Mesenchymal stem cell (in vitro differentiated cells and primary cell): ENCODE measurements at regions not wholly inside any gene's neighbourhood (a gene's known extent, or its start where the extent isn't known, plus 50 kb on each side); places are given as distances from the start of the nearest gene placed in this dataset.

Experiments
- DNase-seq: peaks from one replicate; pipeline ENCODE4 v3.0.0-alpha.2; 2013
- H2AFZ ChIP-seq: one replicate; pipeline ENCODE4 v1.6.1; 2013; ENCODE audit warnings: low read depth, mild to moderate bottlenecking, control low read depth, inconsistent platforms, low read length, moderate library complexity
- H2AK5ac ChIP-seq: 2 replicates; pipeline ENCODE4 v1.6.1; 2013; ENCODE audit warnings: low read length, moderate library complexity, mild to moderate bottlenecking, inconsistent platforms; ENCODE audit not compliant: severe bottlenecking
- H2BK120ac ChIP-seq: one replicate; pipeline ENCODE4 v1.6.1; 2013; ENCODE audit warnings: low read depth, mild to moderate bottlenecking, inconsistent platforms, low read length, moderate library complexity
- H2BK12ac ChIP-seq, 2 experiments: one replicate each; pipeline ENCODE4 v1.6.1; 2013; ENCODE audit warnings: inconsistent platforms in 2 of 2, low read length in 2 of 2, mild to moderate bottlenecking in 2 of 2, moderate library complexity in 2 of 2, control low read depth in 1 of 2
- H2BK15ac ChIP-seq: one replicate; pipeline ENCODE4 v1.6.1; 2013; ENCODE audit warnings: mild to moderate bottlenecking, low read depth, inconsistent platforms; ENCODE audit not compliant: poor library complexity, severe bottlenecking
- H2BK5ac ChIP-seq: 2 replicates; pipeline ENCODE4 v1.6.1; 2013; ENCODE audit warnings: low read depth, mild to moderate bottlenecking, low read length, control low read depth, inconsistent platforms; ENCODE audit not compliant: poor library complexity, severe bottlenecking
- H3K14ac ChIP-seq, 2 experiments: one replicate each; pipeline ENCODE4 v1.6.1; 2013; ENCODE audit warnings: inconsistent platforms in 2 of 2, low read length in 2 of 2, control low read depth in 1 of 2, mild to moderate bottlenecking in 1 of 2, moderate library complexity in 1 of 2
- H3K18ac ChIP-seq, 2 experiments: one replicate each; pipeline ENCODE4 v1.6.1; 2013; ENCODE audit warnings: inconsistent platforms in 2 of 2, low read length in 2 of 2, control low read depth in 1 of 2, low read depth in 1 of 2, mild to moderate bottlenecking in 1 of 2
- H3K23ac ChIP-seq, 2 experiments: one replicate each; pipeline ENCODE4 v1.6.1; 2013; ENCODE audit warnings: inconsistent platforms in 2 of 2, low read length in 2 of 2, mild to moderate bottlenecking in 2 of 2, moderate library complexity in 2 of 2, control low read depth in 1 of 2
- H3K27ac ChIP-seq: 2 replicates; pipeline ENCODE4 v1.5.1; 2013; ENCODE audit warnings: mild to moderate bottlenecking, moderate library complexity, low read length, control low read depth, inconsistent platforms; ENCODE audit not compliant: poor library complexity, severe bottlenecking
- H3K27me3 ChIP-seq, 2 experiments: 2 replicates each; pipeline versions ENCODE4 v1.6.1 to v1.7.0; 2013; ENCODE audit warnings: low read length in 2 of 2, mild to moderate bottlenecking in 2 of 2, moderate library complexity in 2 of 2, control low read depth in 1 of 2, inconsistent platforms in 1 of 2; ENCODE audit not compliant: control insufficient read depth in 1 of 2, insufficient read depth in 1 of 2
- H3K36me3 ChIP-seq, 2 experiments: 2 replicates each; pipeline versions ENCODE4 v1.6.1 to v1.7.0; 2013; ENCODE audit warnings: low read length in 2 of 2, control low read depth in 1 of 2, inconsistent platforms in 1 of 2, low read depth in 1 of 2, mild to moderate bottlenecking in 1 of 2; ENCODE audit not compliant: insufficient read depth in 2 of 2, control insufficient read depth in 1 of 2
- H3K4ac ChIP-seq, 2 experiments: one replicate each; pipeline ENCODE4 v1.6.1; 2013; ENCODE audit warnings: inconsistent platforms in 2 of 2, low read length in 2 of 2, mild to moderate bottlenecking in 2 of 2, moderate library complexity in 2 of 2, control low read depth in 1 of 2, low read depth in 1 of 2
- H3K4me1 ChIP-seq: 2 replicates; pipeline ENCODE4 v1.6.1; 2013; ENCODE audit warnings: low read depth, low read length, control low read depth; ENCODE audit not compliant: control insufficient read depth, insufficient read depth
- H3K4me2 ChIP-seq: 2 replicates; pipeline ENCODE4 v1.6.1; 2013; ENCODE audit warnings: low read length, mild to moderate bottlenecking, inconsistent platforms; ENCODE audit not compliant: poor library complexity, severe bottlenecking
- H3K4me3 ChIP-seq, 2 experiments: 2 replicates each; pipeline versions ENCODE4 v1.5.1 to v1.7.0; 2013; ENCODE audit warnings: low read length in 2 of 2, mild to moderate bottlenecking in 2 of 2, control low read depth in 1 of 2, low read depth in 1 of 2; ENCODE audit not compliant: insufficient read depth in 1 of 2
- H3K79me1 ChIP-seq: replicated peaks from 2 replicates; pipeline ENCODE4 v1.6.1; 2013; ENCODE audit warnings: mild to moderate bottlenecking, control low read depth, low read length, inconsistent platforms; ENCODE audit not compliant: poor library complexity, severe bottlenecking
- H3K9ac ChIP-seq: 2 replicates; pipeline ENCODE4 v1.7.0; 2013; ENCODE audit warnings: mild to moderate bottlenecking, low read length, moderate library complexity
- H3K9me3 ChIP-seq: 2 replicates; pipeline ENCODE4 v1.7.0; 2013; ENCODE audit warnings: mild to moderate bottlenecking, low read length; ENCODE audit not compliant: control insufficient read depth
- H4K8ac ChIP-seq: one replicate; pipeline ENCODE4 v1.6.1; 2013; ENCODE audit warnings: inconsistent platforms, mild to moderate bottlenecking, low read length, moderate library complexity
- H4K91ac ChIP-seq: one replicate; pipeline ENCODE4 v1.6.1; 2013; ENCODE audit warnings: mild to moderate bottlenecking, low read length, inconsistent platforms
- WGBS: methylation state at CpG from one replicate; pipeline ENCODE4 v1.1.7; 2013; ENCODE audit warnings: mixed read lengths; 5-methylcytosine and 5-hydroxymethylcytosine counted together

GRCh38 chrX:20542072-20542471, 275.4 kb upstream of the RPS6KA3 start:
- Histone ChIP-seq H4K91ac (no peak overlapping the region), H2BK12ac (no peak overlapping the region), H2BK15ac (no peak overlapping the region), H3K14ac (no peak overlapping the region), H3K4me3 (no peak overlapping the region), H3K4me1 (no peaks in the 10 kb centered on the region), H3K23ac (no peak overlapping the region), H3K27ac (no peak overlapping the region), H3K79me1 (no peaks in the 10 kb centered on the region), H2BK120ac (no peak overlapping the region), H2BK5ac (no peak overlapping the region), H3K9me3 (peaks cover 27% of the 10 kb centered on the region), H4K8ac (no peak overlapping the region), H2AK5ac (no peak overlapping the region), H2AFZ (no peak overlapping the region), H3K36me3 (no peaks in the 10 kb centered on the region), H3K27me3 (no peaks in the 10 kb centered on the region), H3K18ac (no peak overlapping the region), H3K4me2 (no peak overlapping the region), H3K4ac (no peak overlapping the region), H3K9ac (no peak overlapping the region)
- 27% methylated on average over 1 of the region's 1 CpG for WGBS
- no peak for DNase-seq

GRCh38 chrX:20538974-20539373, 272.3 kb upstream of the RPS6KA3 start:
- no peak overlapping the region for H3K4me3 ChIP-seq
- H3K79me1 ChIP-seq, result no peaks in the 10 kb centered on the region
- H3K14ac ChIP-seq, result no peak overlapping the region
- H3K9ac ChIP-seq, result no peak overlapping the region
- no peak overlapping the region for H2AFZ ChIP-seq
- H3K27me3 ChIP-seq, result peaks cover under 1 to 3% of the 10 kb centered on the region in 2 experiments
- H3K4ac ChIP-seq, result no peak overlapping the region
- no peak overlapping the region for H2BK12ac ChIP-seq
- H2AK5ac ChIP-seq, result no peak overlapping the region
- H3K9me3 ChIP-seq, result peaks cover 27% of the 10 kb centered on the region
- no peak overlapping the region for H2BK5ac ChIP-seq
- H3K4me2 ChIP-seq, result no peak overlapping the region
- no peak overlapping the region for H3K23ac ChIP-seq
- H4K91ac ChIP-seq, result no peak overlapping the region
- no peak for DNase-seq
- no peak overlapping the region for H2BK15ac ChIP-seq
- H3K36me3 ChIP-seq, result no peaks in the 10 kb centered on the region
- H3K18ac ChIP-seq, result no peak overlapping the region
- 100% methylated on average over 1 of the region's 1 CpG for WGBS
- H4K8ac ChIP-seq, result no peak overlapping the region
- H3K4me1 ChIP-seq, result no peaks in the 10 kb centered on the region
- H3K27ac ChIP-seq, result no peak overlapping the region
- no peak overlapping the region for H2BK120ac ChIP-seq

- no peak overlapping the region for H2AFZ ChIP-seq
- H3K27ac ChIP-seq, result no peak overlapping the region
- no peak overlapping the region for H3K9ac ChIP-seq
- H3K9me3 ChIP-seq, result no peaks in the 10 kb centered on the region
- no peak overlapping the region for H2BK5ac ChIP-seq
- no peaks in the 10 kb centered on the region for H3K4me1 ChIP-seq
- H3K4me2 ChIP-seq, result no peak overlapping the region
- H3K23ac ChIP-seq, result no peak overlapping the region
- no peaks in the 10 kb centered on the region for H3K79me1 ChIP-seq
- H4K91ac ChIP-seq, result no peak overlapping the region
- H2AK5ac ChIP-seq, result no peak overlapping the region
- WGBS, result 65% methylated on average over 4 of the region's 4 CpGs
- H3K4me3 ChIP-seq, result no peak overlapping the region
- H3K18ac ChIP-seq, result no peak overlapping the region
- no peak overlapping the region for H3K4ac ChIP-seq
- H3K36me3 ChIP-seq, result no peaks in the 10 kb centered on the region
- no peak overlapping the region for H2BK120ac ChIP-seq
- DNase-seq, result peak; percentile 49
- H2BK15ac ChIP-seq, result no peak overlapping the region
- H2BK12ac ChIP-seq, result no peak overlapping the region
- H3K27me3 ChIP-seq, result peaks cover 3 to 25% of the 10 kb centered on the region in 2 experiments
- no peak overlapping the region for H3K14ac ChIP-seq
- no peak overlapping the region for H4K8ac ChIP-seq
These were observed 265.0 kb upstream of the RPS6KA3 start for GRCh38 chrX:20531667-20532066.

GRCh38 chrX:20530406-20530921, 263.8 kb upstream of the RPS6KA3 start:
- Histone ChIP-seq H3K4me3 (peak overlapping the region in 1 of 2 experiments; percentile 50), H3K4ac (no peak overlapping the region), H2BK15ac (no peak overlapping the region), H3K27ac (no peak overlapping the region), H3K9ac (peak overlapping the region; percentile 67), H3K36me3 (no peaks in the 10 kb centered on the region), H2BK120ac (no peak overlapping the region), H4K8ac (no peak overlapping the region), H4K91ac (no peak overlapping the region), H3K4me1 (no peaks in the 10 kb centered on the region), H2BK12ac (no peak overlapping the region), H3K9me3 (no peaks in the 10 kb centered on the region), H3K79me1 (no peaks in the 10 kb centered on the region), H3K23ac (no peak overlapping the region), H2AK5ac (no peak overlapping the region), H2AFZ (no peak overlapping the region), H3K18ac (no peak overlapping the region), H3K27me3 (peaks cover 3 to 25% of the 10 kb centered on the region in 2 experiments), H3K4me2 (peak overlapping the region; percentile 58), H3K14ac (no peak overlapping the region), H2BK5ac (no peak overlapping the region)
- WGBS, result 14% methylated on average over 1 of the region's 9 CpGs
- DNase-seq, result peak; percentile 58
